SIG-M5 treated with dmso at 0.1 percent for 504 hours (cell line): ENCODE measurements at regions not wholly inside any gene's neighbourhood (a gene's known extent, or its start where the extent isn't known, plus 50 kb on each side); places are given as distances from the start of the nearest gene placed in this dataset.
A peak's percentile ranks its signal among the peaks of the same experiment; 100 is the strongest.

ENCODE experiments used
- DNase-seq: peaks from one replicate; lab custom pipeline; 2025; ENCODE audit not compliant: unreplicated experiment; lab: John Stamatoyannopoulos, UW

GRCh38 chr1:234537236-234537635, 58.3 kb upstream of the TARBP1 start:
- no peak for DNase-seq

- DNase-seq: no peak
Observed at GRCh38 chr1:234536741-234537140, 57.8 kb upstream of the TARBP1 start.

- peak; percentile 7 for DNase-seq
Observed at GRCh38 chr1:234535763-234536515, 57.0 kb upstream of the TARBP1 start.

- DNase-seq: no peak
Observed at GRCh38 chr1:234535218-234535617, 56.2 kb upstream of the TARBP1 start.

- DNase-seq: no peak
Observed at GRCh38 chr1:234533975-234534876, 55.2 kb upstream of the TARBP1 start.

GRCh38 chr1:234533034-234533891, 54.3 kb upstream of the TARBP1 start:
- no peak for DNase-seq

GRCh38 chr1:234532503-234532922, 53.5 kb upstream of the TARBP1 start:
- DNase-seq: peak; percentile 78

GRCh38 chr1:234531151-234531635, 52.2 kb upstream of the TARBP1 start:
- DNase-seq: no peak

- DNase-seq: no peak
Observed at GRCh38 chr1:234530672-234531071, 51.7 kb upstream of the TARBP1 start.

GRCh38 chr1:234529950-234530237, 50.9 kb upstream of the TARBP1 start:
- DNase-seq: no peak

- peak; percentile 65 for DNase-seq
Observed at GRCh38 chr1:234529095-234529949, 50.3 kb upstream of the TARBP1 start.
